Karpas-422 (cell line): ENCODE measurements at regions not wholly inside any gene's neighbourhood (a gene's known extent, or its start where the extent isn't known, plus 50 kb on each side); places are given as distances from the start of the nearest gene placed in this dataset.
"Not testable (repeated sequence)": the region's sequence is repeated elsewhere in the genome, so short reads cannot be mapped to it uniquely, and the experiment has no call there.

Experiments
- DNase-seq: peaks from one replicate; pipeline ENCODE4 v3.0.0-alpha.2; 2015
- H2AFZ ChIP-seq: fragments of 200-600 bp; sonication (generic); 2 replicates; pipeline ENCODE4 v1.6.1; 2014; ENCODE audit warnings: antibody characterized with exemption, low read length, mixed read lengths
- H3K27ac ChIP-seq: fragments of 200-600 bp; sonication (generic); 2 replicates; pipeline ENCODE4 v1.5.1; 2014; ENCODE audit warnings: mild to moderate bottlenecking, low read length, moderate library complexity
- H3K27me3 ChIP-seq: fragments of 200-600 bp; sonication (generic); 2 replicates; pipeline ENCODE4 v1.6.1; 2014; ENCODE audit warnings: low read length, mixed read lengths
- H3K36me3 ChIP-seq: fragments of 200-600 bp; sonication (generic); 2 replicates; pipeline ENCODE4 v1.6.1; 2014; ENCODE audit warnings: low read length, mixed read lengths; ENCODE audit not compliant: insufficient read depth
- H3K4me1 ChIP-seq: fragments of 200-600 bp; sonication (generic); 2 replicates; pipeline ENCODE4 v1.6.1; 2014; ENCODE audit warnings: mild to moderate bottlenecking, low read length, mixed read lengths
- H3K4me2 ChIP-seq: fragments of 200-600 bp; sonication (generic); 2 replicates; pipeline ENCODE4 v1.6.1; 2014; ENCODE audit warnings: low read length, low read depth, mild to moderate bottlenecking; ENCODE audit not compliant: poor library complexity, severe bottlenecking
- H3K4me3 ChIP-seq: fragments of 200-600 bp; sonication (generic); 2 replicates; pipeline ENCODE4 v1.5.1; 2014; ENCODE audit warnings: mild to moderate bottlenecking, antibody characterized with exemption, low read length, mixed read lengths
- H3K79me2 ChIP-seq: fragments of 200-600 bp; sonication (generic); 2 replicates; pipeline ENCODE4 v1.6.1; 2014; ENCODE audit warnings: mild to moderate bottlenecking, low read length, mixed read lengths
- H3K9ac ChIP-seq: fragments of 200-600 bp; sonication (generic); 2 replicates; pipeline ENCODE4 v1.6.0; 2014; ENCODE audit warnings: low read length
- H3K9me2 ChIP-seq: fragments of 200-600 bp; sonication (generic), shearing (Covaris generic); replicated peaks from 2 replicates; pipeline ENCODE4 v1.6.0; 2014; ENCODE audit warnings: mild to moderate bottlenecking, low read length, moderate library complexity; ENCODE audit not compliant: insufficient read depth
- H3K9me3 ChIP-seq: fragments of 300-700, 200-600 bp; sonication (generic); 2 replicates; pipeline ENCODE4 v1.6.1; 2014; ENCODE audit warnings: low read length, mixed read lengths
- H4K20me1 ChIP-seq: fragments of 200-600 bp; sonication (generic); 2 replicates; pipeline ENCODE4 v1.6.1; 2014; ENCODE audit warnings: mild to moderate bottlenecking, antibody characterized with exemption, low read length, low read depth; ENCODE audit not compliant: insufficient read depth

GRCh38 chr7:27435461-27435860, 192.9 kb downstream of the EVX1 start:
- Histone ChIP-seq H3K4me2 (no peak overlapping the region), H3K9ac (no peak overlapping the region), H3K36me3 (no peaks in the 10 kb centered on the region), H3K27me3 (no peaks in the 10 kb centered on the region), H3K4me1 (peaks cover 49% of the 10 kb centered on the region), H3K9me2 (no peaks in the 10 kb centered on the region), H3K9me3 (no peaks in the 10 kb centered on the region), H4K20me1 (no peaks in the 10 kb centered on the region), H3K27ac (no peak overlapping the region), H2AFZ (no peak overlapping the region), H3K79me2 (no peaks in the 10 kb centered on the region), H3K4me3 (no peak overlapping the region)
- no peak for DNase-seq

DNA sequence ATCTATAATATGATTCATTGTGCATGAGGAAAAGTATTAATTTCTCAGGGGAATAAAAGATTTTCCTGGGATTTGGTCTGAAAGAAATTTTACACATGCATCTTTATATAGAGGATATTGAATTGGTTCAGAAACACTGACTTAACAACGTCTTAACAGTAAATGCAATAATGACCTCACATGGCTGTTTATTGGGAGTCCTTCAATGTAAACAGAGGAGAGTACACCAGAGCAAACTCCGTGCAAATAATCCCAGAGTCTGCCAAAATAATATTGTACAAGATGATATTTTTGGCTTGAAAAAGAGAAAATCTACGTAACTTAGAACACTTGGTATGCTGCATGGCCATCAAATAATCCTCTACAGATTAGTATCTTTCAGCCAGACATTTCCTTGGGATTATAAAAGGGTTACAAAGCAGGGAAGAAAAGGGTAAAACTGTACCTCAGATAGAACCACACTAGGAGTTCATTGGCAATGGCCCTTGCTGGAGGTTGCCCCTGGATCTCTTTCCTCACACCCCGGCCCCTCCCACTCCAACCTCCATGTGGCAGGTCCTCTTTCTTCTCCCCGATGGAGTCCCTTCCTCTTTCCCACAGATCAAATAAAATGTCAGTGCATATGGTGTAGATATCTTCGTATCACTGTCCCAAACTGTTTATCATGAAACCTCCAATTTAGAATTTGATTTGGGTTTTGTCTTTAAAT, 196.4 kb downstream of the EVX1 start:
- no peak overlapping the region for H3K9ac ChIP-seq
- H3K27me3 ChIP-seq: no peaks in the 10 kb centered on the region
- H3K79me2 ChIP-seq: no peaks in the 10 kb centered on the region
- DNase-seq: no peak
- H3K4me2 ChIP-seq: no peak overlapping the region
- H4K20me1 ChIP-seq: no peaks in the 10 kb centered on the region
- H3K36me3 ChIP-seq: no peaks in the 10 kb centered on the region
- H2AFZ ChIP-seq: no peak overlapping the region
- H3K27ac ChIP-seq: no peak overlapping the region
- peaks cover 14% of the 10 kb centered on the region for H3K4me1 ChIP-seq
- H3K9me3 ChIP-seq: no peaks in the 10 kb centered on the region
- H3K9me2 ChIP-seq: no peaks in the 10 kb centered on the region
- no peak overlapping the region for H3K4me3 ChIP-seq

DNA sequence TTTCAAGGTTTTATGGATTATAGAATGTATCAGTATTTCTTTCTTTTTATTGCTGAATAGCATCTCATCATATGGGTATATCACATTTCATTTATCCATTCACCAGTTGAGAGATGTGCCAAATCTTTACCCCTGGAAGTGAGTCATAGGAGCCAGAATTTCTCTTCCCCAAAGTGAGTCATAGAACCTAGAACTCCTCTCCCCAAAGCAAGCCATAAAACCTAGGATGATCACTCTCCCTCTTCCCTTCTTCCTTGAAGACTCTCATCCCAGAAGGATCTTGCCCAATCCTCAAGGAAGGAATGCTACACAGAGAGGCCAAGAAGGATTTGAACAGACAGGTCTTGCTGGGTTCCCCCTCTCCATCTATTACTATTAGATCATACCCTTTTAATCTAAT, 199.9 kb downstream of the EVX1 start:
- no peaks in the 10 kb centered on the region for H4K20me1 ChIP-seq
- H3K4me2 ChIP-seq: no peak overlapping the region
- no peaks in the 10 kb centered on the region for H3K27me3 ChIP-seq
- H3K36me3 ChIP-seq: no peaks in the 10 kb centered on the region
- no peaks in the 10 kb centered on the region for H3K9me3 ChIP-seq
- H3K9ac ChIP-seq: no peak overlapping the region
- H3K9me2 ChIP-seq: no peaks in the 10 kb centered on the region
- H3K4me3 ChIP-seq: no peak overlapping the region
- H2AFZ ChIP-seq: no peak overlapping the region
- no peaks in the 10 kb centered on the region for H3K4me1 ChIP-seq
- no peak for DNase-seq
- no peaks in the 10 kb centered on the region for H3K79me2 ChIP-seq
- H3K27ac ChIP-seq: no peak overlapping the region

DNA sequence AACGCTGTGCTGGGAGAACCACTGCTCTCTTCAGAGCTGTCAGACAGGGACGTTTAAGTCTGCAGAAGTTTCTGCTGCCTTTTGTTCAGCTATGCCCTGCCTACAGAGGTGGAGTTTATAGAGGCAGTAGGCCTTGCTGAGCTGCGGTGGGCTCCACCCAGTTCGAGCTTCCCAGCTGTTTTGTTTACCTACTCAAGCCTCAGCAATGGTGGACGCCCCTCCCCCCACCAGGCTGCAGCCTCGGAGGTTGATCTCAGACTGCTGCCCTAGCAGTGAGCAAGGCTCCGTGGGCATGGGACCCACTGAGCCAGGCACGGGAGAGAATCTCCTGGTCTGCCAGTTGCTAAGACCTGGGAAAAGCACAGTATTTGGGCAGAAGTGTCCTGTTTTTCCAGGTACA, 206.4 kb downstream of the EVX1 start:
- not testable (repeated sequence) for H3K4me3 ChIP-seq, H2AFZ ChIP-seq, H3K9ac ChIP-seq, H3K4me1 ChIP-seq, H3K27me3 ChIP-seq, H3K79me2 ChIP-seq, H3K9me3 ChIP-seq, DNase-seq, H4K20me1 ChIP-seq, H3K36me3 ChIP-seq, H3K4me2 ChIP-seq, H3K9me2 ChIP-seq, H3K27ac ChIP-seq

- H3K4me2 ChIP-seq: no peak overlapping the region
- H3K9me3 ChIP-seq: no peaks in the 10 kb centered on the region
- no peak for DNase-seq
- no peak overlapping the region for H3K4me3 ChIP-seq
- peaks cover 3% of the 10 kb centered on the region; the same call in 1 of the 2 replicates for H3K4me1 ChIP-seq
- no peak overlapping the region for H3K9ac ChIP-seq
- H4K20me1 ChIP-seq: no peaks in the 10 kb centered on the region
- H3K27me3 ChIP-seq: no peaks in the 10 kb centered on the region
- no peak overlapping the region for H3K27ac ChIP-seq
- no peaks in the 10 kb centered on the region for H3K9me2 ChIP-seq
- H3K36me3 ChIP-seq: no peaks in the 10 kb centered on the region
- no peak overlapping the region; the same call in 1 of the 2 replicates for H2AFZ ChIP-seq
- H3K79me2 ChIP-seq: no peaks in the 10 kb centered on the region
Observed at GRCh38 chr7:27453702-27454405, 208.8 kb downstream of the HIBADH start.

GRCh38 chr7:27457120-27457519, 205.6 kb downstream of the HIBADH start:
- not testable (repeated sequence) for H3K27me3 ChIP-seq, H3K9me3 ChIP-seq, H3K4me3 ChIP-seq, H3K79me2 ChIP-seq, H3K4me1 ChIP-seq, H3K9ac ChIP-seq, DNase-seq, H3K4me2 ChIP-seq, H3K27ac ChIP-seq, H4K20me1 ChIP-seq, H2AFZ ChIP-seq, H3K36me3 ChIP-seq, H3K9me2 ChIP-seq

DNA sequence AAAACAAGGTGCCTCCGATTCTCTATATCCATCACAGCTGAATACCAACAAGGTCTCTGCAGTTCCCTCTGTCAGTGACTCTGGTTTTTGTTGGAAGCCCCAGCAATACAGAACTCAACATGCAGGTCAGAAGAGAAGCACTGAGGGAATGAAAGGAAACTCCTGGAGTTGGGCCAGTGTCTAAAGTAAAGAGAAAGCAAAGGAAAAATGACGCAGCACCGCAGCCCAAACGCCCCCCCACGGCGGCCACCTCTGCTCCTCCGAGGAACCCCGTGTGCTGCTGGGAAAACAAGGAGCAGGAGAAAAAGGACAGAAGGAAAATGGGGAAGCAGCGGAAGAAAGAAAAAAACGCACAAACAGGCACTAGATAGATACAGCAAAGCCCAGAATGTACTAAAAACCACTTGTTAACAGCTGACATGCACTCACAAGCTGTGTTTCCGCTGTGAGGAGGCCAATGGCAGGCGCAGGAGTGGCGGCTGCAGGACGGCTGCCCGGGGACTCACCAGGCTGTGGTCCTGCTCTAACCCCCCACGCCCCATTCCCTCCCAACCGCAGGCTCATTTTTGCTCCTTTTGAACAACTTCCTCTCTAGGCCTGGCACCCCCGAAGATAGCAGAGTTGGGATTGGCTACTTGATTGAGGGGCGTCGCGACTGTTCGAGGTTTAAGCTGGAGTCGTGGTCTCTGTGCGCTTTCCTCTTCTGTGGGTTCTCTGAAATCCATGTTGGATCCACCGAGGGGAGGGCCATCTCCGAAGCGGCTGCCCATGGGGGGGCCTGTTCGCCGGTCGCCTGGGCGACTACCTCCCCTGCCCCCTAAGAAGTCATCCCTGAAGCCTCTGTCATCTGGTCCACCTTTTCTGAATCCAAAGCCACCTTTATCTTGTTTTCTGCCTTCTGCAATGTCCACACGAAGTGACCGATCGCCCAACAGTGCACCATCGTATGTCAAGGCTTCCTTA, 204.8 kb downstream of the HIBADH start:
- not testable (repeated sequence) for H3K4me1 ChIP-seq

More for the DNA sequence above, 204.8 kb downstream of the HIBADH start:
- H3K9ac ChIP-seq, DNase-seq, H3K9me2 ChIP-seq, H3K79me2 ChIP-seq, H3K36me3 ChIP-seq, H3K27me3 ChIP-seq, H4K20me1 ChIP-seq, H3K27ac ChIP-seq, H3K9me3 ChIP-seq, H3K4me3 ChIP-seq, H3K4me2 ChIP-seq, H2AFZ ChIP-seq: not testable (repeated sequence)
